HL-60 (cell line): ENCODE measurements at regions not wholly inside any gene's neighbourhood (a gene's known extent, or its start where the extent isn't known, plus 50 kb on each side); places are given as distances from the start of the nearest gene placed in this dataset.

ENCODE experiments used
- DNase-seq, 2 experiments: peaks; one replicate each; pipeline ENCODE4 v3.0.0-alpha.2; 2010 to 2020; ENCODE audit warnings: low read depth in 1 of 2, low spot score in 1 of 2
- H3K27ac ChIP-seq: fragments of 250-450 bp; sonication (Bioruptor Pico); replicated peaks from 2 replicates; pipeline ENCODE4 v1.5.1; 2020; ENCODE audit warnings: mild to moderate bottlenecking, moderate library complexity
- H3K27me3 ChIP-seq: fragments of 250-450 bp; sonication (Bioruptor Pico); 2 replicates; pipeline ENCODE4 v1.5.1; 2021; ENCODE audit warnings: mild to moderate bottlenecking, moderate library complexity; ENCODE audit not compliant: insufficient read depth, poor library complexity, severe bottlenecking
- H3K4me3 ChIP-seq: replicated peaks from 2 replicates; pipeline ENCODE4 v1.5.1; 2011; ENCODE audit warnings: mild to moderate bottlenecking, control low read depth, low read length; ENCODE audit not compliant: insufficient read depth
- GABPA ChIP-seq: IDR thresholded peaks from 2 replicates; pipeline ENCODE4 v1.6.1; 2012; ENCODE audit warnings: low read depth
- POLR2AphosphoS5 ChIP-seq: IDR thresholded peaks from 2 replicates; pipeline ENCODE4 v1.6.1; 2012; ENCODE audit warnings: low read depth
- SPI1 ChIP-seq: IDR thresholded peaks from 2 replicates; pipeline ENCODE4 v1.6.1; 2012; ENCODE audit warnings: low read depth, mild to moderate bottlenecking, borderline replicate concordance
- TF ChIP-seq, protein P1 (sequence below): IDR thresholded peaks from 2 replicates; pipeline ENCODE4 v1.6.1; 2012; ENCODE audit warnings: low read depth; ENCODE audit not compliant: insufficient replicate concordance
- TF ChIP-seq, protein P2 (sequence below): IDR thresholded peaks from one replicate; pipeline ENCODE4 v1.5.1; 2011; ENCODE audit warnings: low read length, control low read depth, inconsistent platforms; ENCODE audit not compliant: insufficient read depth

DNA sequence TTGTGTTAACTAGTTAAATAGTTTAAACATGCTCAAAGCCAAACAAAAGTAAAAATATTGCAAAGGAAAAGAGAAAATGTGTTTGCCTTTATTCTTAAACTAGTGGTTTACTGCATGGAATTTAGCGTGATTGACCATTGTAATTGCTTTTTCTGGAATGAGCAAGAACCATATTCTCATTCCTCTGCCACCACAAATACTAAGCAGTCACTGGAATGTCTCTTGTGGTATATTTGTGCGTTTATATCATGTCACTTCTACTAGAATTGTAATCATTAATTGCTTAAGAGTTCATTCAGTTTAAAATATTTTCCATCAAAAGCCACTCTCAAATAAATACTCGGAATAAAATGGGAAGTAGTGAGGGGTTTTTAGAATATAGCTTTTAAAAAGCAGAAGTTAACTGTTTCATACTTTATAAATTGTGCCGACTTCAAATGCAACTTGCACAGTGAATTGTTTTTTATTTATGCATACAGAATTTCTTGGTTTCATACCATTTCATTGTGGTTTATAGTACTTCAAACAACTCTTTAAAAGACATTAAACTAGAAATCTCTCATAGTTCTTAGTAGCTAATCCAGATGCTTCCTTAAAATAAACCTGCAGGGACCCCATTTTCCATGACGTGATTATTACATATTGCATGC lies 288.1 kb downstream of the EPHA4 start:
- DNase-seq, result no peak
- TF ChIP-seq SPI1 (no peak), POLR2AphosphoS5 (no peak), GABPA (no peak)
- TF ChIP-seq, protein P1, sequence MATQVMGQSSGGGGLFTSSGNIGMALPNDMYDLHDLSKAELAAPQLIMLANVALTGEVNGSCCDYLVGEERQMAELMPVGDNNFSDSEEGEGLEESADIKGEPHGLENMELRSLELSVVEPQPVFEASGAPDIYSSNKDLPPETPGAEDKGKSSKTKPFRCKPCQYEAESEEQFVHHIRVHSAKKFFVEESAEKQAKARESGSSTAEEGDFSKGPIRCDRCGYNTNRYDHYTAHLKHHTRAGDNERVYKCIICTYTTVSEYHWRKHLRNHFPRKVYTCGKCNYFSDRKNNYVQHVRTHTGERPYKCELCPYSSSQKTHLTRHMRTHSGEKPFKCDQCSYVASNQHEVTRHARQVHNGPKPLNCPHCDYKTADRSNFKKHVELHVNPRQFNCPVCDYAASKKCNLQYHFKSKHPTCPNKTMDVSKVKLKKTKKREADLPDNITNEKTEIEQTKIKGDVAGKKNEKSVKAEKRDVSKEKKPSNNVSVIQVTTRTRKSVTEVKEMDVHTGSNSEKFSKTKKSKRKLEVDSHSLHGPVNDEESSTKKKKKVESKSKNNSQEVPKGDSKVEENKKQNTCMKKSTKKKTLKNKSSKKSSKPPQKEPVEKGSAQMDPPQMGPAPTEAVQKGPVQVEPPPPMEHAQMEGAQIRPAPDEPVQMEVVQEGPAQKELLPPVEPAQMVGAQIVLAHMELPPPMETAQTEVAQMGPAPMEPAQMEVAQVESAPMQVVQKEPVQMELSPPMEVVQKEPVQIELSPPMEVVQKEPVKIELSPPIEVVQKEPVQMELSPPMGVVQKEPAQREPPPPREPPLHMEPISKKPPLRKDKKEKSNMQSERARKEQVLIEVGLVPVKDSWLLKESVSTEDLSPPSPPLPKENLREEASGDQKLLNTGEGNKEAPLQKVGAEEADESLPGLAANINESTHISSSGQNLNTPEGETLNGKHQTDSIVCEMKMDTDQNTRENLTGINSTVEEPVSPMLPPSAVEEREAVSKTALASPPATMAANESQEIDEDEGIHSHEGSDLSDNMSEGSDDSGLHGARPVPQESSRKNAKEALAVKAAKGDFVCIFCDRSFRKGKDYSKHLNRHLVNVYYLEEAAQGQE, result no peak
- TF ChIP-seq, protein P2, sequence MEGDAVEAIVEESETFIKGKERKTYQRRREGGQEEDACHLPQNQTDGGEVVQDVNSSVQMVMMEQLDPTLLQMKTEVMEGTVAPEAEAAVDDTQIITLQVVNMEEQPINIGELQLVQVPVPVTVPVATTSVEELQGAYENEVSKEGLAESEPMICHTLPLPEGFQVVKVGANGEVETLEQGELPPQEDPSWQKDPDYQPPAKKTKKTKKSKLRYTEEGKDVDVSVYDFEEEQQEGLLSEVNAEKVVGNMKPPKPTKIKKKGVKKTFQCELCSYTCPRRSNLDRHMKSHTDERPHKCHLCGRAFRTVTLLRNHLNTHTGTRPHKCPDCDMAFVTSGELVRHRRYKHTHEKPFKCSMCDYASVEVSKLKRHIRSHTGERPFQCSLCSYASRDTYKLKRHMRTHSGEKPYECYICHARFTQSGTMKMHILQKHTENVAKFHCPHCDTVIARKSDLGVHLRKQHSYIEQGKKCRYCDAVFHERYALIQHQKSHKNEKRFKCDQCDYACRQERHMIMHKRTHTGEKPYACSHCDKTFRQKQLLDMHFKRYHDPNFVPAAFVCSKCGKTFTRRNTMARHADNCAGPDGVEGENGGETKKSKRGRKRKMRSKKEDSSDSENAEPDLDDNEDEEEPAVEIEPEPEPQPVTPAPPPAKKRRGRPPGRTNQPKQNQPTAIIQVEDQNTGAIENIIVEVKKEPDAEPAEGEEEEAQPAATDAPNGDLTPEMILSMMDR, result no peak
- H3K27ac ChIP-seq, result no peak overlapping the region
- H3K4me3 ChIP-seq, result no peak overlapping the region
- no peaks in the 10 kb centered on the region for H3K27me3 ChIP-seq

DNA sequence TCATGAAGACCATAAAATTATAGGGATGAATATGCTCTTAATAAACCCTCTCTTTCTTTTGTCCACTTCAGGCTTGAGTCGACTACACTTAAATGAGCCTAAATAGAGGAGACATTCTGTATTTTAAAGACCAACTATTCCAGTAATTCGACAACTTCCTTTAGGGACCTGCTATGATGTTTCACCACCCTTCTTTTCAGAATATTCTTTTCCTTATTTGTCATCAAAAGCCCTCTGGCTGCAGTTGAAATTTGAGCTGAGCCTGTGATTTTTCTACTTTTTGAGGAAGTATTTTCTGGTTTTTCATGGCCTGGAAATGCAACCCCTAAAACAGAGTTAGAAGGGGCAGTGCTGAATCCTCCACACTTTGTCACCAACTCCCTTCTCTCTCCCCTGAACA lies 287.0 kb downstream of the EPHA4 start:
- TF ChIP-seq, protein P1, result no peak
- TF ChIP-seq, protein P2, result no peak
- TF ChIP-seq SPI1, result no peak
- no peak for TF ChIP-seq GABPA
- no peak for TF ChIP-seq POLR2AphosphoS5
- DNase-seq, result no peak
- H3K27me3 ChIP-seq, result no peaks in the 10 kb centered on the region
- H3K4me3 ChIP-seq, result no peak overlapping the region
- no peak overlapping the region for H3K27ac ChIP-seq

DNA sequence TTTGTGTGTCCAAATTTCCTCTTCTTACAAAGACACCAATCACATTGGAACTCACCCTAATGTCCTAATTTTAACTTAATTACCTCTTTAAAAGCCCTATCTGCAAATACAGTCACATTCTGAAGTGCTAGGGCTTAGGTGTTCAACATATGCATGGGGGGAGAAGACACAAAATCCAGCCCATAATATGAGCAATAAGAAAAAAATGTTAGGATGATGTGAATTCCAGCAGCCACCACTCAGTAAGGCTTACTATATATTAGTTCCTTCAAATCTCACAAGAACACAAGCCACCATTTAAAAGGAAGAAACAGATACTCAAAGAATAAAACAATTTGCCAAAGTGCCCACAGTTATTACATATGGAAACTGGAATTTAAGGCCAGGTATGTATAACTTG lies 285.7 kb downstream of the EPHA4 start:
- no peak overlapping the region for H3K27ac ChIP-seq
- H3K4me3 ChIP-seq, result no peak overlapping the region
- DNase-seq, result no peak
- TF ChIP-seq, protein P1, result no peak
- no peak for TF ChIP-seq SPI1
- TF ChIP-seq, protein P2, result no peak
- no peak for TF ChIP-seq POLR2AphosphoS5
- no peak for TF ChIP-seq GABPA
- H3K27me3 ChIP-seq, result no peaks in the 10 kb centered on the region
